RPMI7951 (cell line): ENCODE measurements at regions not wholly inside any gene's neighbourhood (a gene's known extent, or its start where the extent isn't known, plus 50 kb on each side); places are given as distances from the start of the nearest gene placed in this dataset.
A peak's percentile ranks its signal among the peaks of the same experiment; 100 is the strongest.

Experiments used
- DNase-seq: peaks from one replicate; pipeline ENCODE4 v3.0.0-alpha.2; 2012; ENCODE audit warnings: low read depth

GRCh38 chr1:42035205-42035829 lies 116.6 kb upstream of the HIVEP3 start:
- peak; percentile 67 for DNase-seq

- no peak for DNase-seq
These were observed 115.7 kb upstream of the HIVEP3 start for GRCh38 chr1:42034426-42034825.

- DNase-seq: no peak
These were observed 114.9 kb upstream of the HIVEP3 start for GRCh38 chr1:42033629-42034028.

- no peak for DNase-seq
These were observed 99.0 kb upstream of the HIVEP3 start for GRCh38 chr1:42017730-42018129.

- DNase-seq: no peak
These were observed 98.5 kb upstream of the HIVEP3 start for GRCh38 chr1:42017259-42017658.

GRCh38 chr1:42014823-42015222 lies 96.1 kb upstream of the HIVEP3 start:
- peak; percentile 34 for DNase-seq

GRCh38 chr1:42013881-42014470 lies 95.3 kb upstream of the HIVEP3 start:
- peak; percentile 47 for DNase-seq

- DNase-seq: no peak
These were observed 94.1 kb upstream of the HIVEP3 start for GRCh38 chr1:42012852-42013251.

GRCh38 chr1:42010381-42010780 lies 91.7 kb upstream of the HIVEP3 start:
- no peak for DNase-seq

GRCh38 chr1:42008264-42008663 lies 89.5 kb upstream of the HIVEP3 start:
- no peak for DNase-seq

- DNase-seq: no peak
These were observed 88.1 kb upstream of the HIVEP3 start for GRCh38 chr1:42006836-42007235.

- DNase-seq: no peak
These were observed 87.4 kb upstream of the HIVEP3 start for GRCh38 chr1:42006093-42006492.

GRCh38 chr1:42005530-42005929 lies 86.8 kb upstream of the HIVEP3 start:
- no peak for DNase-seq

- DNase-seq: no peak
These were observed 86.1 kb upstream of the HIVEP3 start for GRCh38 chr1:42004860-42005259.

GRCh38 chr1:42004322-42004721 lies 85.6 kb upstream of the HIVEP3 start:
- no peak for DNase-seq

- peak; percentile 36 for DNase-seq
These were observed 84.7 kb upstream of the HIVEP3 start for GRCh38 chr1:42003433-42003832.

- DNase-seq: no peak
These were observed 83.5 kb upstream of the HIVEP3 start for GRCh38 chr1:42002220-42002619.

GRCh38 chr1:42000766-42001165 lies 82.0 kb upstream of the HIVEP3 start:
- DNase-seq: no peak

- no peak for DNase-seq
These were observed 81.2 kb upstream of the HIVEP3 start for GRCh38 chr1:41999884-42000283.

- DNase-seq: no peak
These were observed 79.5 kb upstream of the HIVEP3 start for GRCh38 chr1:41998250-41998649.

GRCh38 chr1:41997153-41997552 lies 78.4 kb upstream of the HIVEP3 start:
- DNase-seq: no peak

GRCh38 chr1:41995441-41996130 lies 76.9 kb upstream of the HIVEP3 start:
- peak; percentile 61 for DNase-seq

GRCh38 chr1:41994195-41994894 lies 75.6 kb upstream of the HIVEP3 start:
- DNase-seq: no peak
